AG08396 (cell line): ENCODE measurements at regions not wholly inside any gene's neighbourhood (a gene's known extent, or its start where the extent isn't known, plus 50 kb on each side); places are given as distances from the start of the nearest gene placed in this dataset.
A peak's percentile ranks its signal among the peaks of the same experiment; 100 is the strongest.

Source experiments
- DNase-seq: peaks from one replicate; pipeline ENCODE4 v3.0.0; 2012; ENCODE audit warnings: low spot score, mixed read lengths

DNA sequence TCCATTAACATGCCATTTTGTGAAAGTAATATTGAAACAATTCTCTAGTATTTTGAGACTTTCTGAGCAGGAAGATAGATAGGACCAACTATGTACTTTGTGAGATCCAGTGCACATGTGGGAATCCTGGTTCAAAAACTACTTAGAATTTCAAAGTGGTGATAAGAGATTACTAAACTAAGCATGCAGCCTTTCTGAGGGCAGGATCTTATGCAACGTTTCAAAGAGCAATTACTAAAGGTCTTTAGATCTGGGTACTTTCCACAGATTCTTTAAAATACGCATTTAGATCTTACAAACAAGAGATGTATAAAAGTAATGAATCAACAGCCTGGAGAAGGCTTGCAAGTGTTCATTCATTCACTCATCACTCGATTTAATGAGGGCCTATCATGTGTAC lies 124.4 kb upstream of the TRIB2 start:
- DNase-seq = no peak

DNA sequence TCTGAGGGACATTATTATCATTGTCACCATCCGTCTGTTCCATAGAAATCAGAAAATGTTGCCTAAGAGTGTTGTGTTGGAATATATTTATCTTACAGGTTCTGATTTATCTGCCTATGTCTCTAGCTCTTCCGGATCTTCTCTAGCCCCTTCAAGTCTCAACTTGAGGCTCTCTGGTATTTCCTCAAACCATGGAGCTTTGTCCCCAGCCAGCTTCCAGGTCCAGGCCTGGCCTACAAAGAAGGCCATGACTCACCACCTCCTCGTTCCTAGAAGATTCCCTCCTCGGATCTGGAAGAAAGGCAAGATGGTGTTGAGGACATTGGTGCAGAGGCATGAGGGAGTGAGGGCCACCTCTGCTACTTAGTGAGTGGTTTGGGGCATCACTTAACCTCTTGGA lies 122.1 kb upstream of the TRIB2 start:
- DNase-seq = no peak

DNA sequence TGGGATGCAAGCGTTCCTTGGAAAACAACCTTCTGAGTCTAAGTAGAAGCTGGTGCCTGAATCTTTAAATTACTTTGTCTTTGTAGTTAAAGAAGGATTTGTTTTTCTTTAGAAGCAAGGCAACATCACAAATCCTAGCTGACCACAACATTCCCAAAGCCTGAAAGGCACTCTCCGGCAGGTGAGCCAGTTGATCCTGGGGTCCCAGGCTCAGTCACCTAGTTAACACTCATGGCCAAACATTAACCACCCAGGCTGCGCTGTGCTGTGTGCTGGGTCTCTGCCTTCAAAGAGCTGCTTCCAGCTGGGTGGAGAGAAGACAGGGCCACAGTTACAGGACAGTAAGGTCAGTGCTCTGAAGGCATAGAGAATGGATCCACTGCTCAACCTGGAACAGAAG lies 120.0 kb upstream of the TRIB2 start:
- DNase-seq = no peak

DNA sequence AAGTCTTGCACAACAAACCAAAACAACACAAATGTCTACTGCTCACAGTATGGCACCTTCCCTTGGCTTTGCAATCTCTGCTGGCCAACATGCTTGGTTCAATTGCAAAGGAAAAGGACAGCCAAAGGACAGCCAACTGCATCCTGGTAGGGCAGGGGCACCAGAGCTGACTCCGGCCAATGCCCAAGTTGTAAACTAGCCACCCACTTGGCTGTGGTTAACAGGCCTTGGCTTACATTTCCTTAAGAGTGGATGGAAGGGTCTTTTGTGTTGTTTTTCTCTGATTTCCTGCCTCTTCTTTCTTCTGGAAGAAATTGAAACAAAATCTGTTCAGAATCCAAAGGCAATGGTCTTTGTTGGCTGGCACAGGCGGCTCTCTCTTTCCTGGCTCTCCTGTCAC lies 119.1 kb upstream of the TRIB2 start:
- DNase-seq = no peak

DNA sequence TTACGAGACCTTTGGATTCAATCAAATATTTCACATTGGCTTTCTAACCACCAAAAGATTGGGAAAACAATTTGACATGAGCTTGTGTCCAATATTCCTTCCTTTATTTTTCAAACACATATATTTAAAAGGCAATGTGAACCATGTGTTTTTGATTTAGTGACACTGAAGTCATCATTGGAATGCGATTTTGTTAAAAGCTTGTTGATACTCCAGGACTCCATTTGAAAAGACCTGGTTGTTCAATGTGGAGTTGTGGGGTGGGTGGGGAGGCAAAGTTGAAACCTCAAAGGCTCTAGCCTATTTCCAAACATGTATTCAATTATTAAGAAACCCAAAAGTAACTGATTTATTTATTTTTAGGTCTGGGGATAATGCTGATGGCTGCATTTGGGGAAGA lies 114.1 kb upstream of the TRIB2 start:
- DNase-seq = no peak

DNA sequence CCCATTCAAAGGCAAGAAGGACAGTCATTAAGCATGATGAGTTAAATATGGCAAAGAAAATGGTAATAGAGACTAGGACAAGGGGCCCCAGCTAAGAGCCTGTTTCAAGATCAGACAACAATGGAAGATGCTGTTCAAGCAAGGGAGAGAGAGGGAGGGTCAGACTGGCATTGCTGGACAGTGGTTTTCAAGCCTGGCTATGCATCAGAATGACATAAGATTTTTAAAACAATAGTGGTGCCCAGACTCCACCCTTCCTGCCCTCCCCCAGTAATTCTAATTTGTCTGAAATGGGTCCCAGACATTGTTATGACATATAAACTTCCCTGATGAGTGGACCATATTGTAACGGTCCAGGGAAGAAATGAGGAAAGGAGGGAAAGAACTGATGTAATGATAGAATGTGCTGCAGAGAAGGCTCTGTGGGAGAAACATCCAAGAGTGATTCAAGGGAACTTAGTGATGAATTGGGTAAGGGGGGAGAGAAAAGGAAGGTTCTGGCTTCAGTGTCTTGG lies 112.9 kb upstream of the TRIB2 start:
- no peak for DNase-seq

DNA sequence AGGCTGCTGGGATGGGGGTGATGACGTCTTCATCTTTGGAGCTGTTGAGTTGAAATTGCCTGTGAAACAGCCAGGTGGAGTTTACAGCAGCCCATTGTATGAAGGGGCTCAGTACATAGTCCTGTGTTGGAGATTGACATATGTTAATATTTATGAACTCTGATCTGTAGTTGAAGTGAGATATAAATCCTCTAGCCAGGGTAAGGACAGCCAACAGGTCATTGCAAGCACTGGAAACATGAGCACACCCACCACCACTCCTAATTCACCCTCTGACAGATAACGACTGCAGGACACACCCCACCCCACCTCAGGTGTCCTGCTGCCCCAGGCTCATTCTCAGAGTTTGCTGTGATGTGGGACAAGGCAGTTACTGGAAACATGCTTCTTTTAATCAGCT lies 112.4 kb upstream of the TRIB2 start:
- DNase-seq = no peak

DNA sequence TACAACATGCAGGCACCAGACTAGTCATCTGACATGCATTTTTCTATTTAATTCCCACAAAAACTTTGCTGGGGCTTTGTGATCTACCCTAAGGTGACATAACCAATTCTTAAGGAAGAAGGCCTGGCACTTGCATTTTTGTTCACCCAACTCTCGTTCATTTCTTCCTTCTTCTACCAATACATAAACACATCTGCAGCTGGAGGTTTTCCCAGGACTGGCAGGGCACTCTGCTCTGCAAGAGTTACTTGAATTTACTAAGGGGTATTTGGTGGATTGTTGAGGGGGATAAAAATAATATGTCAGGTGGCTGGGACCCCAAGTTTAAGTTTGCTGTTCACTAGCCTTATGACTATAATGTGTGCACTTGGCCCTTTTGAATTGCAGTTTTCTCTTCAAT lies 111.4 kb upstream of the TRIB2 start:
- DNase-seq = no peak

DNA sequence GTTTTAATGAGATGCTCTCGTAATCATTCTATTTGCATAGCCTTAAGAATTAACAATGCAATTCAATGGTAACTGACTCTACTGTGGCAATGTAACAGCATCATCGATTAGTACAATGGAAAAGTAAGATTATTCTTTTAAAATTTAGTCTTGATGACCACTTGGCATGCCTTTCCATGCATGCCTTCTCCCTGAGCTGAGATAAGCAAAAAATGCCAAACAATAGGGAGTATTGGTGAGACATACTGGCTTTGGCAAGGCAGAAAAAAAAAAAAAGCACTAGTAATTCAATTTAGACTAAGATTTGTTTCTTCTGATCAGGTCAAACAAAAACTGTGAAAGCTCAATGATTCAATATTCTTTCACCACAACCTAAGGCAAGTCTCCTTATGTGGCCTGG lies 110.8 kb upstream of the TRIB2 start:
- no peak for DNase-seq

DNA sequence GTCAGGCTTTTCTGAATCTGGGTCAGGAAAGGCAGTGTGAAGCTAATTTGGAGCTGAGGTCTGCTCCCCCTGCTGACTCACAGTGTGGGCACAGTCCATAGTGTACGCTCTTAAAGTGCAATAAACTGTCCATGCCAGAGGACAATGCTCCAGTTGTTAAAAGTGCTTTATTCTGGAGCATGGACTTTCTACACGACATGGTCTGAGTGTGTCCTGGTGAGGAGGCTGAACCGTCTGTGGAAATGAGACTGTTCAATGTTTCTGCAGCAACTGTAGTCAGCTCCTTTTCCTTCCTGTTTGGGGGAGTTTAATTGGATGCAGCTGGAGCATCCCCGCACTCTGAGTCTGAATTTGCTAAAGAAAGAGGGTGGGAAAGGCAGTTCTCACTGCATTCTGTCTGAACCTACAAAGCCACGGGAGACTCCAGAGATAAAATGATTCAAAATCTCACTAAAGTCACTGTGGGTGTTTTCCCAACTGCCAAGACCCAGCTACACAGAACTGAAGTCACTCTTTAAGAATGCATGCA lies 110.2 kb upstream of the TRIB2 start:
- DNase-seq = peak; percentile 27

DNA sequence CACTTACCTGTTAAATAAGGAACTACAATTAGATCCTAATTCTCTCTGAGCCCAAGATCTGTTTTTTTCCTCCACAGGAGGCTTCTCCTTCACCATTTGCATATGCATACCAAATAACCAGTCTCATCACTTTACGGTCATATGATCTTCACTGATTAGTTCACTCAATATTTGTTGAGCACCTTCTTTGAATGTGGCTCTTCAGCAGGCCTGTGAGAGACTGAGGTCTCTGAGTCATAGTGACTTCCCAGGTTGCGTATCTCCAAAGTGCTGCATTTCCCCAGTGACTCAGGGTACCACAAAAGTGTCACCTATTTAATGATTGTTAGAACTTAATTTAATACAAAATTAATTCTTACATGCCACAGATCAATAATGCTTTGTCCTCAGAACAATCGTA lies 108.8 kb upstream of the TRIB2 start:
- DNase-seq = no peak

DNA sequence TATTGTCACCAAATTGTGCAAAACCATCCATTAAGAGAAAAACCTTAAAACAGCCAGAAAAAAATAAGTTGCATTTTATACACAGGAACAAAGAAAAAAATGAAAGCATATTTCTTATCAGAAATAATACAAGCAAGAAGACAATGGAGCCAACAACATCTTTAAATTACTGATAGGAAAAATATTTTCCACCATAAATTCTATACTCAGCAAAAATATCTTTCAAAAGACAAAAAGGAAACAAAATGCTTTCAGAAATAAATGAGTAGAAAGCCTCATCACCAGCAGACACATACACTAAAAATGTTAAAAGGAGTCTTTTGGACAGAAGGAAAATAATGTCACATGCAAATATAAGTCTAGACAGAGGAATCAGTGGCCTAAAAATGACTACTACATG lies 106.4 kb upstream of the TRIB2 start:
- DNase-seq = no peak

DNA sequence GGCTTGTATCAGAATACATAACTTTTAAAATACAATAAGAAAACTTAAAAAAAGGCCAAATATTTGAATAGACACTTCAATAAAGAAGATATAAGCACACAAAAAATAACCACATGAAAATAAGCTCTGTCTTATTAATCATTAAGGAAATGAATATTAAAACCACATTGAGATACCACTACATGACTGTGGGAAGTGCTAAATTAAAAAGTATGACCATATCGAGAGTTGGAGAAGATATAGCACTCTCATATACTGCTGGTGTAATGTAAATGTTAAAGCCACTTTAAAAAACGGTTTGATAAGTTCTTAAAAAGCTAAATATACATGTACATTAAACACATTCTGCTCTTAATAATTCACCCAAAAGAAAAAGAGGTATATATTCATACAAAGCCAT lies 104.6 kb upstream of the TRIB2 start:
- DNase-seq = no peak

DNA sequence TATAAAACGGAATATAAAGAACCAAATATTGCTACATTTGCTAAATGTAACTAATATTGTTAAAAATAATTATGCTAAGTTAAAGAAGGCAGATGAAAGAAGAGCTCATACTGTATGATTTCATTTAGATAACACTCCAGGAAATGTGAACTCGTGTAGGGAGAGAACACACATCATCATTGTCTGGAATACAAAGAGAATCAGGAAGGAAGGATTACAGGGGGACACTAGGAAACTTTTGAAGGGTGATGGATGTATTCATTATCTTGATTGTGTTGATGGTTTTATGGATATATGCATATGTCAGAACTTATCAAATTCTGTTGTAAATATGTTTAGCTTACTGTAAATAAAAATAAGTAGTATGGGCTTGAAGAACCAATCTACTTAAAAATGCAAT lies 104.1 kb upstream of the TRIB2 start:
- DNase-seq = no peak

DNA sequence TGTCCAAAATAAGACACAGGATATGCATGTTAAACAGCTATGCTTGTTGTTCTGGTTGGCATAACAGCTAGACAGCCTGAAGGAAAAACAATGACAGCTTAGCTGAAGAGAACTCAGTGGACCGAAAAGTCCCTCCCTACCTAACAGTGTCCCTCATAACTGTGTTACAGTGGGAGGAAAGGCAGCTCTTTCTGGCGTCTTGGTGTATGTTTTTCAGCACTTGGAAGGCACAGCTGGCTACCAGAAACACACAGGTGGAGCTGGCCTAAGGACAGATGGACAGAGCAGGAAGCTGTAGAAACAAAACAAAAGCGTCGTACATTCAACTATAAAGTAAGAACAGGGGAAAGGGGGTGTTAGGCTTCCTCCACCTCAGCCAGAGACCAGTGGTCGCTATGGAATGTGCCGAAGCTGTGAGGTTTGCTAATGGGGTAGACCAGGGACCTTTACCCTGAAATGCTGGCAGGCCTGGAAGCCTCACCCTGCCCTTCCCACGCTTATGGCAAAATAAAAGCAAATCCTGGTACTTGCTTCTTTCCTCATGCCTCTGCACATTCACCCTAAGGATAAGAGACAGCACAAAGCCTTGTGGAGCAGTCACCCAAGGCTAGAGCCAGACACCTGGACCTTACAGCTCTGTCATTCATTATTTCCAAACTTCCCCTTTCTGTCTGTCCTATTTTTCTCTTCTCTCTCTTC lies 103.5 kb upstream of the TRIB2 start:
- no peak for DNase-seq

DNA sequence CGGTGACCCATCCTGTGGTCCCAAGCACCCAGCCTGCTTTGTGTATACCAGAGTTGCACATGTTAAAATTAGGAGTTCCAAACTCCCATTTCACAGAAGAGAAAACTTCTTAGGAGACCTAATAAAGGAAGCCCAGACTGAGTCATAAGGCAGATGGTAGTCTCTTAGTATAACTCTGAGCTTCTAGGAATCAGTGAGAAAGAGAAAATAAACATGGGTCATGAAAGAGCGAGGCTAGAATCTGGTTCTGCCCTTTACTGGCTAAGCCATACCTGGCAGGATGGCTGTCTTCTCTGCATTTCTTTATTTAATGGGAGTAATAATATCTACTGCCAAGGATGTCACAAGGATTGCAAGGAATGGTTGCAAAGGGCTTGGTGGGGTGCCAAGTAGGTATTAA lies 101.2 kb upstream of the TRIB2 start:
- no peak for DNase-seq

DNA sequence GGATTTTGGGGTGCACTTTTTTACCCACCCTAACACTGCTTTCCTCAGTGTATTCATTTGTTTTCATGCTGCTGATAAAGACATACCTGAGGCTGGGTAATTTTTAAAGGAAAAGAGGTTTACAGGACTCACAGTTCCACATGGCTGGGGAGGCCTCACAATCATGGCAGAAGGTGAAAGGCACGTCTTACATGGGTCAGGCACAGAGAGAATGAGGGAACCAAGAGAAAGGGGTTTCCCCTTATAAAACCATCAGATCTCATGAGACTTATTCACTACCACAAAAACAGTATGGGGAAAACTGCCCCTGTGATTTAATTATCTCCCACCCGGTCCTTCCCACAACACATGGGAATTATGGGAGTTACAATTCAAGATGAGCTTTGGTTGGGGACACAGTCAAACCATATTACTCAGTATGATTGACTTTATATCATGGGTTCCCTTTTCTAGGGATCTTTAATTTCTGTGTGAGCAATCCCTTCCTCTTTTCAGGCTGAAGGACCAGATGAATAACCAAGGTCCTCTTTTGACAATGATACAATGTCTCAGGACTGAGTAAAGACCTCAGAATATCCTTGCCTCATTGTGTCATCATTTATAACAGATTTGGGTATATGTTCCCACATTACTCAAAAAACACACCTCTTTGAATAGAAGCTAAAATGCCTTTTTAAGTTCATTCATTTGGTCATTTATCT lies 100.1 kb upstream of the TRIB2 start:
- no peak for DNase-seq

DNA sequence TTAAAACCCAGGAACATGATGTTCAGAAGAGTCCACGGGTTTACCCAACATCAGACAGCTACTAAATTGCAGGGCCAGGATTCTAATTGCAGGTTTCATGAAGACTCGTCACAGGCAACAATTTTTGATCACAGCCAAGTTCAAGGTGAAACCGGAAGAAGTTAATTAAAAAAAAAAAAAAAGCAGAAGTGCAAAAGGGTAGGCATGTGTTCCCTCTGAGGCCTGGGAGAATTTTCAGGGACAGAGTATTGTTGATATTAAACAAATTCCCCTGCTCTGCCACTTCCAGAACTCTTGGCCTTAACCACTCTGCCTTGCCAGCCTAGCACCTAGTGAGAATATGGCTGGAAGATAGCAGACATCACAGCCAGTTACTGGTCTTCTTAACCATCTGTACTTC lies 99.4 kb upstream of the TRIB2 start:
- no peak for DNase-seq

DNA sequence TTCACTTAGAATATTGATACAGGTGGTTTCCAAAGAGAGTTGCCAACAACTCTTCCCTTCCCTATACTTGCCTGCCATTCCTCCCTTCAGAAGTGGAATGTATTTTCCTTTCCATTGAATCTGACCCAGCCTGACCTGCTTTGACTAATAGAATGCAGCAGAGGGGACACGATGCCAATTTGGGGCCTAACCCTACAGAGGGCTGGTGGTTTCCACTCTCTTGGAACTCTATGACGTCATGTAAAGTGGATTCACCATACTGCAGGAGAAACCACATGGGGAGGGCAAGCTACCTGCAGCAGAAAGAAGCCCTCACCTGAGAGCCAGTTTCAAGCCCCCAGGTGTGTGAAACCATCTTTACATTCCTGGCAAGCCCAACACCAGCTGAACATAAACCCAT lies 98.9 kb upstream of the TRIB2 start:
- no peak for DNase-seq

DNA sequence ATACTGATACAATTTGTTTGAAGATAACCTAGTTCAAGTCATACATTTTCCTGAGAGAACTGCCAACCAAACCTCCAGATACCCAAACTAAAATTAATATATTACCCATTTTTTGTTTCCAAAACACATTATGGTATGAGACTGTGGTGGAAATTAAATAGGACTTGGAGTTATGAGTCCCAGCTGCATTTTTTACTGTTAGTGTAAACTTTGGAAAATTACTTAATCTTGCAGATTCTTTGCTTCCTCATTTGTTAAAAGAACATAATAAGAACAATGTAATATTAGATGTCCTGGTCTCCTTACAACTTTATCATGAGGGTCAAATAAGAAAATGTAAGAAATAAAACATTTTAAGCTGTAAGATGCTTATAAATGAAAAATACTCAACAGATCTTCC lies 98.2 kb upstream of the TRIB2 start:
- DNase-seq = no peak

DNA sequence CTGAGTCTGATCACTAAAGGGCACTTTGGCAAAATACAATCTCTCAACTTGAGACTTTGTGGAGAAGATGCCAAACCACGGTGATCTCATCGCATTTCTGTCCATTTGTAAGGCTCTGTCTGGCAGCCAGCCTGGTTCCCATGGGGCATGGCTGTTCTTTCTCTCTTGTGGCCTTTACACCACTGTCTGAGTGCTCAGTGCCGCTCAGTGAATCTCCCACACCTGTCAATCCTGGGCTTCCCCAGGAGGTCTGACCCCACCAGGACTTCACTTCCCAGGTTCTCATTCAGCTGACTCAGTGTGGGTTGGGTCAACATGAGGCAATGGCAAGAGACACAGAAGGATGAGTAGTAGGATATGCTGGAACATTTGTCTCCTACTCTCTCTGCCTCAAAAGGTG lies 96.8 kb upstream of the TRIB2 start:
- DNase-seq = peak; percentile 56

DNA sequence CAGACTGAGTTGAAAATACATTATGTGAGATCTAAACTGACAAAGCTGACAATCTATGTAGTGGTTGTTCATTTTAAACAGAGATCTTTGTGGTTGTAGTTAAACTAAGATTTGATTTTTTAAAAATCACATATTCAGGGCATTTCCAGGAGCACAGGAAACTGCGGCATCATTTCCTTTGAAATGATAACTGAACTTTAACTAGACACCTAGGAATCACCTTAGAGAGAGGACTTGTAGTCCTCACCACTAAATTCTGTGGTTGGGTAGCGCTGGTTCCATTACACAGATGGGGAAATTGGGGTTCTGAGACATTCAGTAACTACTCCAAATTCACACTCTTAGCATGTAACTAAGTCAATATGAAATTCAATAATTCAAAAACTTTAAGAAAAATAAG lies 96.0 kb upstream of the TRIB2 start:
- no peak for DNase-seq

DNA sequence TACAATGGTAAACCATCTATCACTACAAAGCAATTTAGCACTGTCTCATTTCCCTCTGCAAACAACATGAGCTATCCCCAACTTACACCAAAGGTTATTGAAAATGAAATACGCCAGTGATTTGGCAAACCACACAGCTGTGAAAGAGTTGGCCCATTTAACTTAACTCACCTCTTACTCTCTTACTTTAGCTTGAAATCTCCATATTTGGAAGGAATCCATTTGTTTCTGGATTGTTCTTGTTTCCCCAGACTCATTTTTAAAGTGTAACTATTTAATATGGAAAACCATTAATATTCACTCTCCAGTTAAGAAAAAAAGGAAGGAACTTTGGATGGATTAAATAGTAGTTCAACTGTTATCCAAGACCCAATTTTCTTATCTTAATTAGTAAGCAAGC lies 93.7 kb upstream of the TRIB2 start:
- DNase-seq = no peak

DNA sequence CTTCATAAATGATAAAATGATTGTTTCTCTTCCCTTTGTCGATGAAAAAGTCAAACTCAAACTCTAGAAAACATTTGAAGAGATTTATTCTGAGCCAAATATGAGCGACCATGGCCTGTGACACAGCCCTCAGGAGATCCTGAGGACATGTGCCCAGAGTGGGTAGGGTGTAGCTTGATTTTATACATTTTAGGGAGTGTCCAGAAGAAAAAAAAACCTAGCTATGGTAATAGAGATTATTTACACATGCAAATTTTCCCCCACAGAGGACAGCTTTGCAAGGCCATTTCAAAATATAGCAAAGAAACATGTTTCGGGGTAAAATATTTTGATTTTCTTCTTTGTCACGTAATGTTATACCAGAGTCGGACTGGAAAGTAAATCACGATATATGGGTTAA lies 92.4 kb upstream of the TRIB2 start:
- DNase-seq = no peak
